NCI-H2081 treated with DMSO at 0.1 percent for 48 hours (cell line): ENCODE measurements at regions not wholly inside any gene's neighbourhood (a gene's known extent, or its start where the extent isn't known, plus 50 kb on each side); places are given as distances from the start of the nearest gene placed in this dataset.

Source experiments
- DNase-seq: peaks from one replicate; lab custom pipeline; 2025; lab: John Stamatoyannopoulos, UW

DNA sequence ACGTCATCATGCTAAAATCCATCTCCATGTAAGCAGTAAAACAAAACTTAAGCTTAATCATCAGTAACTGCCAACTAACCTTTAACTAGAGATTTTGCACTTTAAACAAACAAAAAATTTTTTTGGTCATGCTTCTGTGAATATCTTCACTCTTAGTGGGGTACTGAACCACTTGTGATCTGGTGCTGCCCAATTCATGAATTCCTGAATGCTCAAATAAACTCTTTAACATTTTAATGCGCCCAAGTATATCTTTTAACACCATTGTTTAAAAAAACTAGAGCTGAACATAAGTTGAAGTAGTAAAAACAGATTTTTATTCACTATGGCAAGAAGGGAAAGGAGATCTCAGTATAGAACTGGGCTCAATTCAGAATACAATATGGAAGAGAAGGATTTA, 196.9 kb upstream of the USP24 start:
- no peak for DNase-seq

DNA sequence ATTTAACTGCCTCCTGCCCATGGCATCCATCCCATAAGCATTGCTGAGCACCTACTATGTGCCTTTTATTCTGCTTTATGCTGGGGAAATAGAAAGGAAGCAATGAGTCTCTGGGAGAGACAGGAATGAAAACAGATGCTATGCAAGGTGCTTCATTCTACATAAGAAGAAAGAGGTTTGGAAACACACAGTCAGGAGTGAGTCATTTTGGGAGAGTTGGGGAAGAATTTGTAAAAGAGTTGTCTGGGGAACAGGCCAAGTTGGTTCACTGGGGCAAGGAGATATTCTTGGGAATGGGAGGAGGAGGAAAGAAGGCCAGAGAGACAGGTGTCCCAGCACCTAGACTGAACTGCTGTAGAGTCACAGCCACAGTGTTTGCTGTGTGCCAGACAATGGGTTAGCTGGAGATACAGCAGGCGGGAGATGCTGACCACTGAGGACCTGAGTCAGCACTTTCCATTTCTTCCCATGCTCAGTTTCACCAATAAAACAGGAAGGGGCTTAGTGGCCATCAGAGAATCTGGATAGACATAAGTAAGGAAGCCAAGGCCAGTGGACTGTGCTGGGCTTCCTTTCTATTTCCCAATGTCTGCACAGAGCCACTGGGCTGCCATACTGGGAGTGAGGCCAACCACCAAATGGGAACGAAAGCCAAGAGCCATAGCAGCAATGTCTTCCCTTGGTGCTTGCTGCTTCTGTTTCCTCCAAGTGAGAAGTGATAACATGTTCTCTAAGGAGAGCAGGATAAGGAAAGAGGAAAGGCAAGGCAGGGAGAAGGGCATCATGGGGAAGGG, 187.7 kb upstream of the USP24 start:
- DNase-seq: no peak

- no peak for DNase-seq
Observed at GRCh38 chr1:55402142-55402541, 187.0 kb upstream of the USP24 start.

DNA sequence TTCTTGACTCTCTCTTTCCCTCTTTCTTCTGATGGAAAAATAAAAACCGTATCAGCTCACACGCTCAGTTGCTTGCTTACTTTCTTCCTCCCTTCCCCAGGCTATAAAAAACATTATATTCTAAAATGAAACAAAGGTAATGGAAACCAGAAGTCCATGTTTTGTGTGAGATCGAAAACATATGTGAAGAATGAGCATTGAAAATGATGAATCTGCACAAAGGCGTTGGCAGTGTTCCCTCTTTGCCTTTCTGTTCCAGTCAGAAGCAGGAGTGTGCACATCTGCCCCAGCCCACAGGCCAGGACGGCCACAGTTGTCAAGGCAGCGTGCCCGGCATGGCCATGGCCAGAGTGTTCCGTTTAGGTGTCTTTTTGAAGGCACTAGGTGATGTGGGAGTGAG, 185.3 kb upstream of the USP24 start:
- no peak for DNase-seq

GRCh38 chr1:55399346-55399745, 184.2 kb upstream of the USP24 start:
- DNase-seq: no peak

DNA sequence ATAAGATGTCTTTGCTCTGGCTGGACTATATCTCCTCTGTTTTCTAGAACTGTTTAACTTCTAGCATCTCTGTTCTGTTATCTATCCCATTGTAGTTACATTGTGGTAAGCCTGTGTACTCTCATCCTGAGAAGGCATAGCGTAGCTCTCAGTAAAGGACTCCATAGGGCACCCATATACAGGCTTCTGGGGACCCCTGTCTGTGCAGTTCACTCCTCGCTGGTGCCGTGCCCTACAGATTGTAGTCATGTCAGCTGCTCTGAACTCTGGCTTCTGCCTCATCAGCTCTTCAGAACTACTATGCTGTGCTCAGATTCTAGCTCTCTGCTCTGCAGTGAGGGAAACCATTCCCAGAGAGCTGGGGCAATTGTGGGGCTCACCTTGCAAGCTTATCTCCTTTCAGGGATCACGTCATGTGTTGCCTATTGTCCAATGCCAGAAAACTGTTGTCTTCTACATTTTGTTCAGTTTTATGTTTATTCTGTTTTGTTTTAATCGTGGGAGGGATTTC, 181.3 kb upstream of the USP24 start:
- no peak for DNase-seq

DNA sequence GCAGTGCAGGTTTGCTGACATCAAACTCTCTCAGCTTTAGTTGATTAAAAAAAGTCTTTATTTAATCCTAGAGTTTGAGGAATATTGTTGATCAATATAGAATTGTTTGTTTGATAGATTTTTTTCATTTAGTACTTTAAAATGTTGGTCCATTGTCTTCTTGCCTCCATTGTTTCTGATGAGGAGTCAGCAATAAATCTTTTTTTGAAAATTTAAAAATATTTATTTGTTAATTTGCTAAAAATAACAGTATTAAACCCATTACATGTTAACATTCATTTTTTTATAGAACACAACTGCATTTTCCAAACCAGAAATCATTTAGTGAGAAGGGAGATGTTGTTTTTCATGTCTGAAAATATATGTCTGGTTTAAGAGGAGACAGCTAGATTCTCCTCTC, 173.8 kb upstream of the USP24 start:
- DNase-seq: no peak

GRCh38 chr1:55387145-55387544, 172.0 kb upstream of the USP24 start:
- DNase-seq: no peak

DNA sequence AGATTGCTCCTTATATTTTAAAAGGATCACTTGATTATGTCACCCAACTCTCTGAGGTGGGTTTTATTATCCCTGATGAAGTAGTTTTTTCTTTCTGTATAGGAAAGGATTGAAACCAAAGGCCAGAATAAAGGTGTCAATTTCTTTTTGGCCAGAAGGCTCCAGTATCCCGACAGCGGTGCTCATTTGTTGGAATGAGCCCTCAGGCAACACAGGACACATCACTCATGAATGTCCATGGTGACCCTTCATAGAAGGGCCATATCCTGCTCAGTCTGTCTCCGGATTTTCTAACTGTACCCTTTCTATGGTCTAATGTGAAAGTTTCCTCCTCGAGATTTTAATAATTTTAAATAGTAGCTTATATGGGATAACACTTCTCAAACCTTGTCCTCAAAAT, 171.3 kb upstream of the USP24 start:
- no peak for DNase-seq

GRCh38 chr1:55385402-55386018, 170.3 kb upstream of the USP24 start:
- DNase-seq: no peak

DNA sequence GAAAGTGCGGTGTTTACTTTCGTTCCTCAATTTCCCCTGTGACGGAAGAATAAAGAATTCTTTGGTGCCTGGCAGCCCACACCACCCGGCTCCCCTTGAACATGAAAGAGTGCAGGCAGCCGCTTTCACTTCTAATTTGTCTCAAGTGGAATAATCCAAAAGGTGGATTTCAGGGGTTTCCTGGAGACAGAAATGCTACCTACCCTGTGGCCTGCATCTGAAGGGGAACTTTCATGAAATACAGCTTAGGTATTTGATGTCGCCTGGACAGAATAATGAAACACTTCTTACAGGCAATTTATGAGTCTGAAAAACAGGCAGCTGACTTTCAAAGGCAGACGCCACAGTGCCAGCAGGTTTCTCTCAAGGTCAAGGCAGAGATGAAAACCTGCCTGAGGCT, 169.5 kb upstream of the USP24 start:
- no peak for DNase-seq

GRCh38 chr1:55382806-55383305, 167.7 kb upstream of the USP24 start:
- DNase-seq: no peak

GRCh38 chr1:55381983-55382382, 166.8 kb upstream of the USP24 start:
- no peak for DNase-seq

- no peak for DNase-seq
Observed at GRCh38 chr1:55381491-55381890, 166.3 kb upstream of the USP24 start.

DNA sequence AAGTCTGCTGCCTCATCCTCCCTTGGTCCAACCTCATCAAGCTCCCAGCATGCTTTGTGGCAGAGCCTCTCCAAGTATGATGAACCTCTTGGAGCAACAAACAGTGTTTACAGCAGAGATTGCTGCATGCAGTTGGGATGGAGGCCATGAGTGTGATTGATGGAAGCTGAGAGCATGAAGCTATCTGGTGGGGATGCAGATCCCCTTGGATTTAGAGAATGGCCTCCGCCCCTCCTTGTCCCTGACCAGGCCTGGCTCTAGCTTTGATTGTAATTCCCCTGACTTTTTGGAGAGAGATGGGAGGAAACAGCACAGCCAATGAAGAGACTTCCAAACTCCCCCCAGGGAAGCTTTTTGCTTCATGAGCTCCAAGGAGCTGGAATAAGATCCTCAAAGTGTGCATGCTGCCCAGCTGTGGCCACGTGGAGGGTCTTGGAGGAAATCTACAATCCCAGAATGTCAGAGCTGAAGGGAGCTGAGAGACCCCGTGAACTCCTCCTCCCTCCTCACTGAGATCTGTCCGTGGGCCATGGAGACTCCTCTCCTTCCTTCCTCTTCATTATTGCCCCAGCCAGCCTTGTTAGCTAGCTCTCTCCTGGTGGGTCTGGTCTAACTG, 165.3 kb upstream of the USP24 start:
- no peak for DNase-seq

- DNase-seq: no peak
Observed at GRCh38 chr1:55378582-55378981, 163.4 kb upstream of the USP24 start.

- no peak for DNase-seq
Observed at GRCh38 chr1:55376897-55377296, 161.7 kb upstream of the USP24 start.

GRCh38 chr1:55375617-55376258, 160.6 kb upstream of the USP24 start:
- DNase-seq: no peak

DNA sequence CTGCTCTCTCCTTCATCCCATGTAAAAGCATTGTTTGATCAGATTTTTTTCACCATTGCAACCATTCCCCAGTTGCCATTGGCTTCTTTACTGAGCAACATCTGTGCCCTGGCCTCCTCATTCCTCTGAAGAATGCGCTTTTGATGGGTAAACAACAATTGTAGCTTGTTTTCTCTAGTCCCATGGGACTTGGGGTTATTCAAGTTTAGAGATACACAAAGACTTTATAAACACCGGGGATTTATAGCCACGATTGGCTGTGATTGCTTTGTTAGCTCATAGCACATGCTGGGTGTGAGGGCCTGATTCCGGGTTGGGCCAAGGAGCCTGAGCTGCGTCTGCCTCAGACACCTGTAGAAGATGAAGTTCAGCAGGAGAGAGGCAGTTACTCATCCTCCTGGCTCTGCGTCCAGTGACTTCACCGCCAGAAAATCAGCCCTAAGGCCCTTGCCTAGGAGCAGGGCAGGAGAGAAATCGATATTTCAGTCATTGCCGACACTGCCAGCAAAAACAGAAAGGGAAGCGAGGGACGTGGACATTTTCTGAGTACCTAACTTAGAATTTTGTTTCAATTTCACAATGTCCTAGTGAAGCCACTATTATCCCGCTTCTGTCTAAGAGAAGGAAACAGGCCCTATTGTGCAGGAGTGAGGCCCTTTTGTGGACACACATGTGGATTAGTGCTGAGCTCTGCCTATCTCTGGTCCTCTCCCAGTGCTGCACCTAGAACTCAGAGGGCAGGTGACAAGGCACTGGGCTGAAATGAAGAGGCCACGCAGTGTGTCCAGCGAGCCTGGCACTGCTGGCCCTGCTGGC, 159.8 kb upstream of the USP24 start:
- no peak for DNase-seq

- no peak for DNase-seq
Observed at GRCh38 chr1:55374216-55374615, 159.1 kb upstream of the USP24 start.

GRCh38 chr1:55369474-55369873, 154.3 kb upstream of the USP24 start:
- no peak for DNase-seq

- DNase-seq: no peak
Observed at GRCh38 chr1:55368698-55369097, 153.5 kb upstream of the USP24 start.
